ENCODE measurements at regions not wholly inside any gene's neighbourhood (a gene's known extent, or its start where the extent isn't known, plus 50 kb on each side); places are given as distances from the start of the nearest gene placed in this dataset.

GRCh38 chr7:45420843-45421495 lies 153.2 kb upstream of the ADCY1 start:
- TF ChIP-seq POLR2A (IDR thresholded peaks at IDR 0.05; ENCODE audit: low read length) (no peak), GATA1 (IDR thresholded peaks at IDR 0.05; ENCODE audit: low read depth, low read length) (no peak)
